Type B pancreatic cell (in vitro differentiated cells): ENCODE measurements at regions not wholly inside any gene's neighbourhood (a gene's known extent, or its start where the extent isn't known, plus 50 kb on each side); places are given as distances from the start of the nearest gene placed in this dataset.
"Not testable (repeated sequence)": the region's sequence is repeated elsewhere in the genome, so short reads cannot be mapped to it uniquely, and the experiment has no call there.

ENCODE experiments used
- DNase-seq: peaks from one replicate; pipeline ENCODE4 v3.0.0; 2021; ENCODE audit warnings: mixed read lengths; ENCODE audit not compliant: unreplicated experiment; ENCODE audit errors: extremely low spot score
- H3K27ac Mint-ChIP-seq: 2 replicates; pipeline ENCODE4 v1.8.0; 2021; ENCODE audit warnings: mild to moderate bottlenecking, mixed read lengths
- H3K27me3 Mint-ChIP-seq: 2 replicates; pipeline ENCODE4 v1.8.0; 2021; ENCODE audit warnings: mixed read lengths
- H3K36me3 Mint-ChIP-seq: 2 replicates; pipeline ENCODE4 v1.8.0; 2021; ENCODE audit warnings: mixed read lengths
- H3K4me1 Mint-ChIP-seq: one replicate; pipeline ENCODE4 v1.8.0; 2021; ENCODE audit warnings: mixed read lengths; ENCODE audit not compliant: unreplicated experiment
- H3K4me3 Mint-ChIP-seq: 2 replicates; pipeline ENCODE4 v1.8.0; 2021; ENCODE audit warnings: mild to moderate bottlenecking, mixed read lengths
- H3K9me3 Mint-ChIP-seq: 2 replicates; pipeline ENCODE4 v1.8.0; 2021; ENCODE audit warnings: mixed read lengths
- TF ChIP-seq, protein P1 (sequence below): fragments of 200-600 bp; sonication (generic); conservative IDR thresholded peaks from 2 replicates; pipeline ENCODE4 v1.5.0; 2021; ENCODE audit warnings: antibody characterized with exemption, mild to moderate bottlenecking

DNA sequence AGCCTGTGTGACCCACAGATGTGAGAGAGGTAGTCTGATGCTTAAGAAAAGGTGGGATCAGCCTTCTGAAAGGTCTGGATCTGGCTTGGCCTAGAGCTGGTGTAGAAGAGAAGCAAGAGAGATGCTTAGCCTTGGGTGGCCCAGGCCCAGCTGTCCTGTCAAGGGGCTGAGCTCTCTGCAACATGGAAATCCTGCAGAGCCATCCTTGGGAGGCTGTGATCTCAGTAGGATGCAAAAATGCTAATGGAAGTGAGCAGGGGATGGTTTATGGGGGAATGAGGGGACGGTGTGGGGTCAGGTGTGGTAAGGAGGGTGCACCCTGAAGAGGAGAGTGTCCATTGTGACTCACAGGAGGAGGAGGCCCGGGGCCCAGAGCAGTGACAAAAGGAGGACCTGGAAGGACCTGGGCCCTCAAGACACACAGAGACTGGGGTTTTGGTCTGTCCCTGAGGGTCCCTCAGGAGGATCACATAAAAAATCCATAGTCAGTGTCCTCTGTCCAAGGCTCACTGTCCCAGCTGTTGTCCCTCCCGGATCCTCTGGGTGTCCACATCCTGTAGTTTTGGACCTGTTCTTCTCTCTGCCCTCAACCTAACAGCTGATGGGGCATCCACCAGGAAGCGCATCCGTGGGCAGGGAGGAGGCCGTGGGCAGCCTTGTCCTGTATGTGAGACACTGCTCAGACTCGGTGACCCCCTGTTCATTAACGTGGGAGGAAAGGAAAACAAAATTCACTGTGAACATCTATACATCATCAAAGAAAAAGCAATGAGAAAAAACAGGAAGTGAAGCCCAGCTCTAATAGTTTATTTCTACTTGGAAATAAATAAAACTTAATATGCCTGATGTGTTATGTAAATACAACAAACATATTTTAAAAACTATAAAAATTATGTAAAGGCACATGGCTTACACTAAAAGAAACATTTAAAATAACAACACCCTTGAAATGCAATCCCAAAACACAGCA, 129.8 kb downstream of the ZNF280B start:
- H3K36me3 Mint-ChIP-seq = no peaks in the 10 kb centered on the region
- TF ChIP-seq, protein P1, sequence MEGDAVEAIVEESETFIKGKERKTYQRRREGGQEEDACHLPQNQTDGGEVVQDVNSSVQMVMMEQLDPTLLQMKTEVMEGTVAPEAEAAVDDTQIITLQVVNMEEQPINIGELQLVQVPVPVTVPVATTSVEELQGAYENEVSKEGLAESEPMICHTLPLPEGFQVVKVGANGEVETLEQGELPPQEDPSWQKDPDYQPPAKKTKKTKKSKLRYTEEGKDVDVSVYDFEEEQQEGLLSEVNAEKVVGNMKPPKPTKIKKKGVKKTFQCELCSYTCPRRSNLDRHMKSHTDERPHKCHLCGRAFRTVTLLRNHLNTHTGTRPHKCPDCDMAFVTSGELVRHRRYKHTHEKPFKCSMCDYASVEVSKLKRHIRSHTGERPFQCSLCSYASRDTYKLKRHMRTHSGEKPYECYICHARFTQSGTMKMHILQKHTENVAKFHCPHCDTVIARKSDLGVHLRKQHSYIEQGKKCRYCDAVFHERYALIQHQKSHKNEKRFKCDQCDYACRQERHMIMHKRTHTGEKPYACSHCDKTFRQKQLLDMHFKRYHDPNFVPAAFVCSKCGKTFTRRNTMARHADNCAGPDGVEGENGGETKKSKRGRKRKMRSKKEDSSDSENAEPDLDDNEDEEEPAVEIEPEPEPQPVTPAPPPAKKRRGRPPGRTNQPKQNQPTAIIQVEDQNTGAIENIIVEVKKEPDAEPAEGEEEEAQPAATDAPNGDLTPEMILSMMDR = no peak
- H3K27ac Mint-ChIP-seq = no peak overlapping the region
- no peaks in the 10 kb centered on the region for H3K4me1 Mint-ChIP-seq
- no peak overlapping the region for H3K4me3 Mint-ChIP-seq
- H3K27me3 Mint-ChIP-seq = peaks cover 79% of the 10 kb centered on the region
- H3K9me3 Mint-ChIP-seq = no peaks in the 10 kb centered on the region
- no peak for DNase-seq

DNA sequence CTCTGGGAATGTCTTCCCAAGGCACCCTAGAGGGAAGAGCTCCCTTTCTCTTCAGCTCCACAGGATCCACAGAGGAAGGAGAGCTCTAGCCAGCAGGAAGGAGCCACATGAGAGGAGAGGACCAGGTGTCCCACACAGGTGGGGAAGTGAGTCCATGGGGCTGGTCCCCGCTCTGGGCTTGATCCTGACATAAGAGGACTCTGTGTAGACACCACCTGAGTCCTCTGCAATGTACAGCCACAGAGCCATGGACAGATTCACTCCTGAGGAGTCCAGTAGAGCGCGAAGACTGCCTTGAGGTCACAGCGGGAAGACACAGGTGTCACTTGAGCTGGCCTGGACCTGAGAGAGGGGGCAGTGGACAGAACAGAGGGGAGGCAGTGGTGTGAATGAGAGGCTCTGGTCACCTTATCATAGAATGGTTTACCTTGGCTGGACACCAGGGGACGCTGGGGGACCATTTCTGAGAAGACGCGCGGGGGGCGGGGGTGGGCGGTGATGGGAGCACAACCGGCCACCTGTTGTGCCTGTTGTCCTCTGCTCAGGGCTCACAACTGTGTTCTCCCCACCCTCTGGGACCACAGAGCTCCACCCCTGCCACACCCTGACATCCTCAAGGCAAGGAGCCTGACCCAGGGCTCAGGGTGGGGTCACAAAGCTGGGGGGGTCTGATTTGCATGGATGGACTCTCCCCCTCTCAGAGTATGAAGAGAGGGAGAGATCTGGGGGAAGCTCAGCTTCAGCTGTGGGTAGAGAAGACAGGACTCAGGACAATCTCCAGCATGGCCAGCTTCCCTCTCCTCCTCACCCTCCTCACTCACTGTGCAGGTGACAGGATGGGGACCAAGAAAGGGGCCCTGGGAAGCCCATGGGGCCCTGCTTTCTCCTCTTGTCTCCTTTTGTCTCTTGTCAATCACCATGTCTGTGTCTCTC, 128.2 kb downstream of the ZNF280B start:
- TF ChIP-seq, protein P1 = peak; percentile 49
- Mint-ChIP-seq H3K9me3 (no peaks in the 10 kb centered on the region), H3K4me1 (no peaks in the 10 kb centered on the region), H3K27me3 (peaks cover 80% of the 10 kb centered on the region), H3K36me3 (no peaks in the 10 kb centered on the region), H3K27ac (no peak overlapping the region), H3K4me3 (no peak overlapping the region)
- no peak for DNase-seq

GRCh38 chr22:22381292-22381691, 127.2 kb downstream of the ZNF280B start:
- peaks cover 81% of the 10 kb centered on the region for H3K27me3 Mint-ChIP-seq
- H3K9me3 Mint-ChIP-seq, H3K27ac Mint-ChIP-seq, H3K4me1 Mint-ChIP-seq, H3K4me3 Mint-ChIP-seq, H3K36me3 Mint-ChIP-seq, DNase-seq: not testable (repeated sequence)

- no peaks in the 10 kb centered on the region for H3K4me1 Mint-ChIP-seq
- no peaks in the 10 kb centered on the region for H3K9me3 Mint-ChIP-seq
- H3K36me3 Mint-ChIP-seq = no peaks in the 10 kb centered on the region
- no peak overlapping the region for H3K4me3 Mint-ChIP-seq
- no peak for DNase-seq
- peaks cover 79% of the 10 kb centered on the region for H3K27me3 Mint-ChIP-seq
- no peak overlapping the region for H3K27ac Mint-ChIP-seq
- TF ChIP-seq, protein P1 = no peak
These were observed 124.3 kb downstream of the ZNF280B start for GRCh38 chr22:22384267-22384666.

DNA sequence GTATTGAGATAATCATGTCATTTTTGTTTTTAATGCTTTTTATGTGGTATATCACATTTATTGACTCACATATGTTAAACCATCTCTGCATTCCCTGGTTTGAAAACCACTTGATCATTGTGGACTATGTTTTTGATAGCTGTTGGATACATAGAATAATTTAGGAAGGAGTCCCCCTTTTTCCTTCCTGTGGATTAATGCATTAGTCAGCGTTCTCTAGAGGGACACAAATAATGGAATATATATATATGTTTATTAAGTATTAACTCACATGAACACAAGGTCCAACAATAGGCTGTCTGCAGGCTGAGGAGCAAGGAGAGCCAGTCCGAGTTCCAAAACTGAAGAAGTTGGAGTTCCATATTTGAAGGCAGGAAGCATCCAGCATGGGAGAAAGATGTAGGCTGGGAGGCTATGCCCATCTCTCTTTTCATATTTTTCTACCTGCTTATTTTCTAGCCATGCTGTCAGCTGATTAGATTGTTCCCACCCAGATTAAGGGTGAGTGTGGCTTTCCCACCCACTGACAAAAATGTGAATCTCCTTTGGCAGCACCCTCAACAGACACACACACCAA, 123.8 kb downstream of the ZNF280B start:
- DNase-seq = no peak
- Mint-ChIP-seq H3K27me3 (peaks cover 77% of the 10 kb centered on the region), H3K27ac (no peak overlapping the region), H3K4me1 (no peaks in the 10 kb centered on the region), H3K9me3 (no peaks in the 10 kb centered on the region), H3K4me3 (no peak overlapping the region), H3K36me3 (no peaks in the 10 kb centered on the region)
- TF ChIP-seq, protein P1 = no peak
